ENCODE measurements at regions not wholly inside any gene's neighbourhood (a gene's known extent, or its start where the extent isn't known, plus 50 kb on each side); places are given as distances from the start of the nearest gene placed in this dataset.

DNA sequence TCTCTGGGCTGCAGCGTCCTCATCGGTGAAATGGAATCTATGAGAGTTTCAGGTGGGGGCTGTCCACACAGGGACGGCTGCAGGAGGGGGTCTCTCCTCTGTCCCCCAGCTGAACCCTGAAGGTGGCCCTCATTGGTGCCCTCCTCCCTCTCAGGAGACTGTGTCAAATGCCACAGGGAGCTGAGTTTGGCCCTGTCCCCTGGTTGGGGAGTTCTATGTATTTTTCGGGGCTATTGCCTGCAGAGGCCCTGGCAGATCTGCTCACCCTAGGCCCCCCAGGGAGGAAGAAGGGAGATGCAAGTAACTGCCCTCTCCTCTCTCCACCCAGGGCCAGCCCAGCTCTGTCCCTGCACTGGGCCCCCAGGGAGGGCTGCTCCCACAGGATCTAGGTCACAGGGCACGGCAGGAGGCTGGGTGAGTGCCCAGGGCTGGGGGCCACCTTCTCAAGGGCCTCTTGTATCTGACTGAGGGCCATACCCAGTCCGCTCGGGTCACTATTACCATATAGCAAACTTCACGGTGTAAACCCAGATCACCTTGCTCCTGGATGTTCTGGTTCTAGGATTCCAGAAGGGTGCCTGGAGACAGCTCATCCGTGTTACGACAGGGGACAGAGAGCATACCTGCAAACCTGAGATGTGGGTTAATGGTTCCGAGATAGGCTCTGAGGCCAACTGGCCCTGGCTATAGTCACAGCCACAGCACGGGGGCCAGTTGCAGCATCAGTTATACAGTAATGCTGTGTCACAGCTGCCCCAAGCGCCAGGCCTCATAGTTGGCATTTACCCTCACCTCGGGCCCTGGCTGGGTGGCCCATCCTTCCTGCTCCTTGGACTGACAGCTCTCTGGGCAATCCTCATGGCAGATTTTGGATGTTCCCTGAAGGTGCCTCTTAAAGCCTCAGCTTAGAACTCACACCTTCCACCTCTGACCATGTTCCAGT lies 102.4 kb upstream of the PRR23E start (continued):
- no peak for TF ChIP-seq ZNF30 (CRISPR knock-in tag; IDR thresholded peaks at IDR 0.05)

- FAIRE-seq (no peak), DNase-seq (ENCODE audit: low spot score) (no peak), ATAC-seq (no peak)
- ChIA-PET CTCF (ENCODE audit: low intra/inter-chr PET ratio, low total read pairs) (no interaction called here), POLR2A (no interaction called here)
- Histone ChIP-seq H3K36me3 (replicated peaks in 1 of 2; ENCODE audit: control insufficient read depth in 1 of 2, insufficient read depth in 2 of 2, low read length in 2 of 2) (no peaks in the 10 kb centered on the region), H3K4me1 (ENCODE audit: insufficient read depth, low read length) (peaks cover 39% of the 10 kb centered on the region), H3K27me3 (ENCODE audit: control insufficient read depth in 1 of 2, insufficient read depth in 2 of 2, low read length in 2 of 2) (peaks cover 9 to 47% of the 10 kb centered on the region in 2 experiments), H3K4me2 (ENCODE audit: low read depth, low read length) (no peak overlapping the region), H3K9ac (ENCODE audit: insufficient read depth, low read depth, low read length) (no peak overlapping the region), H3K79me2 (ENCODE audit: insufficient read depth, low read length) (no peaks in the 10 kb centered on the region), H3K4me3 (replicated peaks in 1 of 3; ENCODE audit: insufficient read depth in 1 of 3, low read depth in 2 of 3, low read length in 3 of 3) (no peak overlapping the region), H3K9me3 (ENCODE audit: low read length) (no peaks in the 10 kb centered on the region), H4K20me1 (ENCODE audit: insufficient read depth, low read length) (0 out of 2 replicates have a peak, but pooled peaks cover 5% of the 10 kb centered on the region), H2AFZ (ENCODE audit: low read length) (no peak overlapping the region), H3K27ac (ENCODE audit: extremely low read length, insufficient read depth, low read length) (no peak overlapping the region)
- 0% methylated on average over 4 of the region's 8 CpGs for WGBS (ENCODE audit: low lambda C conversion rate)
- intact Hi-C loops (cut with micrococcal nuclease; ENCODE audit: unreplicated experiment) (no loop called here), in situ Hi-C loops (cut with HindIII; ENCODE audit: extremely low pct_ligation_motif_present, low pct_unique_long_range_greater_than_20kb) (no loop called here)
- TF ChIP-seq ZFP82 (CRISPR knock-in tag; IDR thresholded peaks at IDR 0.05; ENCODE audit: borderline replicate concordance): no peak
- TF ChIP-seq, protein P1, sequence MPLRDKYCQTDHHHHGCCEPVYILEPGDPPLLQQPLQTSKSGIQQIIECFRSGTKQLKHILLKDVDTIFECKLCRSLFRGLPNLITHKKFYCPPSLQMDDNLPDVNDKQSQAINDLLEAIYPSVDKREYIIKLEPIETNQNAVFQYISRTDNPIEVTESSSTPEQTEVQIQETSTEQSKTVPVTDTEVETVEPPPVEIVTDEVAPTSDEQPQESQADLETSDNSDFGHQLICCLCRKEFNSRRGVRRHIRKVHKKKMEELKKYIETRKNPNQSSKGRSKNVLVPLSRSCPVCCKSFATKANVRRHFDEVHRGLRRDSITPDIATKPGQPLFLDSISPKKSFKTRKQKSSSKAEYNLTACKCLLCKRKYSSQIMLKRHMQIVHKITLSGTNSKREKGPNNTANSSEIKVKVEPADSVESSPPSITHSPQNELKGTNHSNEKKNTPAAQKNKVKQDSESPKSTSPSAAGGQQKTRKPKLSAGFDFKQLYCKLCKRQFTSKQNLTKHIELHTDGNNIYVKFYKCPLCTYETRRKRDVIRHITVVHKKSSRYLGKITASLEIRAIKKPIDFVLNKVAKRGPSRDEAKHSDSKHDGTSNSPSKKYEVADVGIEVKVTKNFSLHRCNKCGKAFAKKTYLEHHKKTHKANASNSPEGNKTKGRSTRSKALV (CRISPR knock-in tag; IDR thresholded peaks at IDR 0.05): no peak
- no peak for TF ChIP-seq SOX13 (IDR thresholded peaks at IDR 0.05)
- no peak for TF ChIP-seq SOX13 (CRISPR knock-in tag; conservative IDR thresholded peaks at IDR 0.05 in 1 of 2, IDR thresholded peaks at IDR 0.05 in 1 of 2)
- TF ChIP-seq ZNF879 (CRISPR knock-in tag; IDR thresholded peaks at IDR 0.05): no peak
- BruUV-seq (replicated peaks): no TSS peak
Measured at GRCh38 chr3:127091376-127091775, 101.6 kb upstream of the PRR23E start.
